Fibroblast of upper back skin (primary cell): ENCODE measurements at regions not wholly inside any gene's neighbourhood (a gene's known extent, or its start where the extent isn't known, plus 50 kb on each side); places are given as distances from the start of the nearest gene placed in this dataset.
"Not testable (repeated sequence)": the region's sequence is repeated elsewhere in the genome, so short reads cannot be mapped to it uniquely, and the experiment has no call there.

Experiments
- DNase-seq: peaks from one replicate; pipeline ENCODE4 v3.0.0-alpha.2; 2013

DNA sequence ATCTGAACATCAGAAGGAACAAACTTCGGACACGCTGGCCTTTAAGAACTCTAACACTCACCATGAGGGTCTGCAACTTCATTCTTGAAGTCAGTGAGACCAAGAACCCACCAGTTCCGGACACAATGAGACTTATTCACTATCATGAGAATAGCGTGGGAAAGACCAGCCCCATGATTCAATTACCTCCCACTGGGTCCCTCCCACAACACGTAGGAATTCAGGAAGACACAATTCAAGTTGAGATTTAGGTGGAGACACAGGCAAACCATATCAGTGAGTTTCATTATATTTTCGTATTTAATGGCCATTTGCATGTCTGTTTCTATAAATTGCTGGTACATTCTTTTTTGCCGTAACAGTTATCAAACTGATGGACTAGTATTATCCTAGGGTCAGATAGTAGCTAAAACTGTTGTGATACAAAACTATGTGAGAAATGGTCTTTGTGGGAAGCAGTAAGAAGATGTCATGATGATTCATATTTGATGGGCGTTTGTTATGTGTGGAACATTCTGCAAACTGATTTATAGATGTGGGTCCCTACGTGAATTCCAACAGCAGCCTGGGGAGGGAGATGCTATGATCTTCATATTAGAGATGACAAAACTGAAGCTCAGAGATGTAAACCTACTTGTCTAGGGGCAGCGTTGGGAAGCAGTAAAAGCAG lies 282.4 kb upstream of the TMEM132C start:
- DNase-seq: peak; percentile 85

DNA sequence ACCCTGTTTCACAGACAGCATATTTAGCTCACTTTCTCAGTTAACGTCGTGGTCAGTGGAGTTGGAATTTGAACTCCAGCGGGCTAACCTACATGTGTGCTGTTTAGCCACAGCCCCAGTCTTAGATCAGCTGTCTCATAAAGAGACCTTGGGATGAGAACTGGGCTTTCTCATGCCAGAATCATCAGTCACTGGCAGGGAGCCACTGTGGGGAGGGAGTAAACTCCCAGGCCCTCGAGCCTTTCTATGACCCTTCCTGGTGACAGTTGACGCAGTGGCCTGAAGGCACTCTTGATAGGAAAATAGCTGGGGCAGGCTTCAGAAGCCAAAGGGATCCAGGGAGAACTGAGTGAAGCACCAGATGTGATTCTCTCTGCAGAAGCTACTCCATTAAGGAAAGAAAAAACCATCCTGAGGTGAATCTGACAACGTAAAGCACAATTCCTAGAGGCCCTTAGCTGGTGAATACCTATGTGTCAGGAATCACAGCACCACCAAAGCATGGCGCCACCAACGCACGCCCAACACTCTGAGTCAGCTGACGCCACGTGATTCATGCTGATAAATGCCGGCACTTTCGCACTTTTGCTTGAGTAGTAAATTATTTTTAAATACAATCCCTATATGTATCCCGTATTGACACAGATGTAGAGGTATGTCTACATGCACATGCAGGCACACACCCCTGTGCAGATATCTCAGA lies 279.6 kb upstream of the TMEM132C start:
- DNase-seq: peak; percentile 79

DNA sequence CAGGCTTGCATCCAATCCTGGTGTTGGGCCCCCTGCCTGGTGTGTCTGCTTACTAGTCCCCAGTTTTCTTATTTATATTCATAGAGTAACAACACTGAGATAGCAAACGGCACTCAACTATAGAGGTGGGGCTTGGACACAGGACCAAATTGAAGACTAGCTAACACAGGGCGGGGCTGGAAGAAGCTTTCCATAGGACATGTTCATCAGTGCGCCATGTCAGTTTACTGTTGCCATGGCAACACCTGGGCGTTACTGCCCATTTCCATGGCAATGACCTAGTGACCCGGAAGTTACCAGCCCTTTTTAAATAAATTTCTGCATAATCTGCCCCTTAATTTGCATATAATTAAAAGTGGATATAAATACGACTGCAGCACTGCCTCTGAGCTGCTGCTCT lies 275.5 kb upstream of the TMEM132C start:
- no peak for DNase-seq

DNA sequence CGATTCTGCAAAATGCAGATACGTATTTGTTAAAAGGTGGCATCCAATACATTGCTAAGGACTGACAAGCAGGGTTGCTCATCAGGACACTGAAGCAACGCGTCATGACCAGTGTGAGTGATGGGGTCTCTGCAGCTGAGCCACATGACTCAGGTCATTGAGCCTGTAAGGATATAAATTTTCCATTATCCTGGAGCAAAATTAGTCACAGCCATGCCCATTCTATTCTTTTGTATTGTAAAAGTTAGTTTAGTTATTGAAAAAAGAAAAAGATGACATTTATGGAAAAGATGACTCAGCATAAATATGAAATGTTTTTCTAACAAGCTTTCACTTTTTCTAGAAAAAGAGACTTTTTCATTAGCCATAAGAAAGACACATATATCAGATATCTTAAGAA lies 268.0 kb upstream of the TMEM132C start:
- peak; percentile 68 for DNase-seq

DNA sequence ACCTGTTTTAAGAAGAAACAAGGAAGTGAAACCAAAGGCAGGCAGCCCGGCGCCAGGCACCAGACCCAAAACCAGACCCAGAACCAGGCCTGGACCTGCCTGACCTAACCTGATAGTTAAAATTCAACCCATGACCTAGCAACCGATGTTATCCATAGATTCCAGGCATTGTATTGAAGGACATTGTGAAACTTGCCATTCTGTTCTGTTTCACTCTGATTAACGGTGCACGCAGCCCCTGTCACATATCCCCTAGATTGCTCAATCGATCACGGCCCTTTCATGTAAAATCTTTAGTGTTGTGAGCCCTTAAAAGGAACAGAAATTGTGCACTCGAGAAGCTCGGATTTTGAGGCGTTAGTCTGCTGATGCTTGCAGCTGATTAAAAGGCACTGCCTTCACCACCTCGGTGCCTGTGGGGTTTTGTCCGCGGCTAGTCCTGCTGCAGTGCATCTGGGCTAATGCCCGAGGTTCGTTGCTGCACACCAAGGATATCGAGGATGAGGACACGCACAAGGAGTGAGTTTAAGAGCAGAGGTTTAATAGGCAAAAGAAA lies 262.5 kb upstream of the TMEM132C start:
- DNase-seq: no peak

DNA sequence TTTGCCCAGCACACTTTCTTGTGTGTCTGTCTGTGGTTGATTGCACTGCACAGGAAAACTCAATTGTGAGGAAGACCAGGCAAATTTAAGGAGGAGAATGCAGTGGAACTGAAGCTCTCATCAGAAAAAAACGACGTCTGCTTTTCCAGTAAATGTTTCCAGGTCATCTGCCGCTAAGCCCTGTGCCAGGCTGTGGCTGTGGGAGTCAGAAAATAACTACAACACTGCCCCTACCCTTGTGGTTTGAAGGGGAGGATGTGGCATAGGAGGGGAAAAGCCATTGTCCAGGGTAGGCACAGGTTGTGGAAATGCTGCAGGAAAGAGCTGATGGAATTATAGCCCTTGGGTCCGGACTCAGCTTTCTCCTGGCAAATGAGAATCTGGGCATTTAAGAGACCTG lies 259.7 kb upstream of the TMEM132C start:
- no peak for DNase-seq

DNA sequence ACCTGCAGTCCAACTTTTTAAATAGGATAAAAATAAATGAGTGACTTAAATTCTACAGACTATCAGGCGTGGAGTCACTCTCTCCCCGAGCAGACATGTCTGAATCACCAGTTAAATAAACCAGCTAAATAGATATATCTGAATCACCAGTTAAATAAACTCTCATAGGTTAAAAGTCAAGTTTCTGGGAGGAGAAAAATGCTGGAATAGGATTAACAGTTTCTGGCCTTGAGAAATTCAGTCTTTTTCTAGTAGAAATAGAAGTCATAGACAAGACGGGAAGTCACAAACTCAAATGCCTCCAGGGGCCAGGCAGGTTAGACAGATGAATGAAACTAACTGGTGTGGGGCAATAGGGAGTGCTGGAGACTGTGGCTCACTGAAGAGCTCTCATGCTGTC lies 258.6 kb upstream of the TMEM132C start:
- DNase-seq: peak; percentile 69

DNA sequence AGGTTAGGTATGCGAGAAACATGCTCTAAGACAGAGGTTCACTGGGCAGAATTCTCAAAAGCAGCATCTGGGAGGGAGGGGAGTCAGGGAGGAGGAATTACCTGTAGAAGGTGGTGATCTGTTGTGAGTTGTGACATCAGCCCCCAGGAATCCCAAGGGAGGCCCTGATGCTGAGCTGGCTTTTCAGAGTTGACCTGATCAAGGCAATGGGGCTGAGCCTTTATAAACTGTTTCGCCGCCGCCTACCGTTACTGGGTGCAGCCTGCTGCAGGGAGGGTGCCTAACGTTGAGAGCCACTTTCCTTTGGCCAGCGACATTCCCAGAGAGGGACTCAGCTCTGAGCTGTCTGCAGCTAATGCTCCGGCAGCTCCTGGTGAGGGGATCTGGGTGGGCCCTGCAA lies 257.9 kb upstream of the TMEM132C start:
- DNase-seq: no peak

DNA sequence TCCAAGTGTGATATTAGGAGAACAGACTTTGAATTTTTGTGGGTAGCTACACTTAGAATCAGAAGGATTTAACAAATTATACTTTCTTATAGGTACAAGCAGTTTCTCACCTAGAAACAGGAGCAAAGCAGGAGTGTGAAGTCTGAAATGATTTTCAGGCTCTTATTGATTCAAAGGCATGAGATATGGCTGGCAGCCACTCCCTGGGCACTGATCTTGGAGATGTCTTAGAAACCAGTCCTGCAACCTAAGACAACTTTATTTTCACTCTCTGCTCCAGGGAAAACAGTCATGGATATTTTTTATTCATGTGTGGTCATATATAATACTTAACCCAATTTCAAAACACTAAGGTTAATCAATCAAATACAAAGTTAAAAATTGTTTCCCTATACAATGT lies 254.9 kb upstream of the TMEM132C start:
- no peak for DNase-seq

DNA sequence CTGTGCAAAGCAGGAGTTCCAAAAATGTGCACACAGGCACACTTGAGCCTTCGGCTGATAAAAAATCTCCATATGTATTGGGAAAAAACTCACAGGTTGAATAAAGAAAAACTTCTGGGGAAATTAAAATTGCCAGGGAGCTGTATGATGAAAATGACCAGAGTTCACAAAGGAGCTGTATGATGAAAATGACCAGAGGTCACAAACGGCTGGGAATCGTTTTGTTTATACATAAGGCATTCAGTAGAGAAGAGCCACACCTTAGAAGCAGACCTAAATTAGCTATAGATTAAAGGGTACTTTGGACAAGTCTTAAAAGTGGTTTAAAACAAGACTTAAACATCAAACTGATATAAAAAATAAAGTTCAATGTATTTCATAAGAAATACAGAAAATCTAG lies 251.7 kb upstream of the TMEM132C start:
- DNase-seq: no peak

DNA sequence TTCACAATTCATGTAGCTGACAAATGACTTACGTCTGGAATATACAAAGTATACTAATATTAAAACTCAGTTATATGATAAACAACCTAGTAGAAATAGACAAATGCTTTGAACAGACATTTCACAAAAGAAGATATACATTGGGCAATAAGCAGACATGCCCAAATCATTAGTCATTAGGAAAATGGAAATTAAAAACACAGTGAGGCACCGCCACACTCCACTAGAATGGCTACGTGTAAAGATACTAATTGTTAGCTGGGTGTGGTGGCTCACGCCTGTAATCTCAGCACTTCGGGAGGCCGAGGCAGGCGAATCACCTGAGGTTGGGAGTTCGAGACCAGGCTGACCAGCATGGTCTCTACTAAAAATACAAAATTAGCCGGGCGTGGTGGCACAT lies 248.9 kb upstream of the TMEM132C start:
- DNase-seq: no peak

DNA sequence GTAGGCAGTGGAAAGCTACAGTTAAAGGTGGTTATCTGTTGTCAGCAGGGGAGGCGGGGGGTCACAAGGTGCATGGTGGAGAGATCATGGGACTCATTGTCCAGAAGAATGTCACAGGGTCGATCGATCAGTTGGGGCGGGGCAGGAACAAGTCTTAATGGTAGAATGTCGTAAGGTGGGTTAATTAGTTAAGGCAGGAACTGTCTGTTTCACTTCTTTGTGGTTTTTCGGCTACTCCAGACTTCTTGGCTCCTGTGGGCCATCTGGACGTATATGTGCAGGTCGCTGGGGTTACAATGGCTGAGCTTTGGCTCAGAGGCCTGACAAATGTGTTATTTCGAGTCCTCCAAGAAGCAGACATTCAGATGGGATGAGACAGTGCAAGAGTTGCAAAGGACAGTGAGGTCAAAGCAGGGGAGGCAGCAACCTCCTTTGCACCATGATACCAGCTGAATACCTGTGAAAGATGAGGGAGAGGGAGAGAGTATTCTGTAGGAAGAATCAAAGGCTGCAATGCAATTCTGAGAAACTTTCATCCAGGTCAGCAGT lies 246.9 kb upstream of the TMEM132C start:
- no peak for DNase-seq

DNA sequence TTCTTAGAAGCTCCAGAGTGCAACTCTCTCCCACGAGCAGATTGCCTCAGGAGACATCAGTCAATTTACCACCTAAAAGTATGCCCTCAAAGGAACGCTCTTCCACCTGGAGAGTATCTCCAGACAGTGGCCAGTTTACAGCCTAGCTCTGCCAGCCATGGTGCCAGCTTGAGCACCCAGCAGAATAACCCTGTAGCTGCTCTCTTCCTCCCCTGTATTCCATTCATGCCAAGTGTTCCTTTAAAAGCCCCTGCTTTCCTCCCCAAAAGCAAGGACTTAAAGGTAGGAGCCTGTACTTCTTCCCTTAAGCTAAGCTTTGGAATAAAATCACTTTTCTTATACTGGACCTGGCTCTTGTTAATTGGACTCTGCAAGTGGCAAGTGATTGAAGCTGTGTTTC lies 245.4 kb upstream of the TMEM132C start:
- no peak for DNase-seq

DNA sequence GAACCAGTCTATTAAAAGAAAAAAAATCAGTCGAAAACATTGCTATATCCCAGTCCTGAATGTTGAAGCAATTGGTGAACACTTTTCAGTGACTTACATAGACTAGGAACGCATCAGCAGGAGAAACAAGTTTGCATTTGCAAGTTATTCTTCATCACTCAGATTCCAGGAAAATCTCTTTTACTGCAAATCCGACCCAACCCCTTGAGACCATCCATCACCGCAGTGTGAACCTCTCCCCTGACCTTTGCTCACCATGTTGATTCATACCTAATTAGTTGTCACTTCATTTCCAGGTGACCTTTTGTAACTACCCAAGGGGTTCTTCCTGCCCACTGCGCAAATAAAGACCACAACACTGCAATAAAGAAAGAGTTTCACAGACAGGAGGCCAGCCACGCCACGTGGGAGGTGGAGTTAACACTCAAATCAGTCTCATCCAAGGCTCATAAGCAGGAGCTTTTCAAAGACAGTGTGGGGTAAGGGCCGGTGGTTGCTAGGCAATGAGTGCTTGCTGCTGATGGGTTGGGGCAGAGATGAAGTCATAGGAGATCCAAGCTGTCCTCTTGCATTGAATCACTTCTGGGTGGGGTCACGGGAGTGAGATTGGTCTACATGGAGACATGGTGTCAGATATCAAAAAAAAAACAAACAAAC lies 241.3 kb upstream of the TMEM132C start:
- peak; percentile 11 for DNase-seq

DNA sequence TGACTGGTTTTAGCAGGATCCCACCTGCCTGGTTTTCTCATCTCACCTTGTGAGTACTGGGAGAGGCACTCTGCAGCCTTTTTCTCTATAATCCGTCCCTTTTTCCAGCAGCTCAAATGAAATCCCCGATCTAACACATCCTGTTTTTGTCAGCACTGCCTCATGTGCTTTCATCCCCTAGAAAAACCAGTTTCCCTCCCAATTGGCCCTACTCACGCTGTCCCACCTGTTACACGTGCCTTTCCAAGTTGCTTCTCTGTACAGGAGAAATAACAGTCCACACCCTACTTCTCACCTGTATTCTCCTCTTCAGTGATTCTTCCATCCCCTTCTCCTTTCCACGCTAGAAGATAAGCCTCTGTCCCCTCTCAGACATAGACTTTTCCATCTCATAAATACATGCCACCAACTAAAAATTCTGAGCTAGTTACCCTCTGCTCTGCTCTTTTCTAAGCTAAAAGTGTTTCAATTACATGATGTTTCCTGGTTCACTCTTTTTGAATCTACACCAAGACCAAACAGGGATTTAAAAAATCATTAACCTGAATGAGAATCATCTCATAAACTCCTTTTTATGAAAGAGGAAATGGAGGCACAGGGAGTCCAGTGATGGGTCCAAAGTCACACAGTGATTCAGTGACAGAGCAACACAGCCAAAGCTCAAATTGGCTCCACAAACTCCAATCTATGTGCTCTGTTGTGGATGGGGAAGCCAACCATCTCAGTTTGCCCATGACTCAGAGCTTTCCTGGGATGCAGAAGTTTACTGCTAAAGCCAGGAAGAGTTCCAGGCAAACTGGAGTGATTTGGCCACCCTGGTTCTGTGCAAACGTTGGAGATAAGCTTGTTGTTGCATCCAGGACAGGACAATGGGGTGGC lies 240.0 kb upstream of the TMEM132C start:
- DNase-seq: no peak

DNA sequence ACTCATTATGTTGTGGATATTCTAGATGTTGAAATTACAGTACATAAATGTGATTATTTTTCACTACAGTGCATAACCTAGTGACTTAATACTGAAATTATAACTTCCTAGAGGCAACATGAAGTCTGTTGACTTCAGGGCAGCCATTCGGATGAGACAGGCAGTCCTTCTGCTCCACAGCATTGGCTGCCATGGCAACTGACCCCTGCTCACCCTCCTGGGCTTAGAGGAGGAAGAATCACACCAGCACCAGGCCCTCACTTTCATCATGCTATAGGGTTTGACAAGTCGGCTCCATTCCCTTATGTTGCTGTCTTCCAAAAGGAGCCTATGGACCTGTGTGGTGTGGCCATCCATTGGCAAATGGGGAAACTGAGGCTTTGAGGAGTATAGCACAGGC lies 233.5 kb upstream of the TMEM132C start:
- no peak for DNase-seq

DNA sequence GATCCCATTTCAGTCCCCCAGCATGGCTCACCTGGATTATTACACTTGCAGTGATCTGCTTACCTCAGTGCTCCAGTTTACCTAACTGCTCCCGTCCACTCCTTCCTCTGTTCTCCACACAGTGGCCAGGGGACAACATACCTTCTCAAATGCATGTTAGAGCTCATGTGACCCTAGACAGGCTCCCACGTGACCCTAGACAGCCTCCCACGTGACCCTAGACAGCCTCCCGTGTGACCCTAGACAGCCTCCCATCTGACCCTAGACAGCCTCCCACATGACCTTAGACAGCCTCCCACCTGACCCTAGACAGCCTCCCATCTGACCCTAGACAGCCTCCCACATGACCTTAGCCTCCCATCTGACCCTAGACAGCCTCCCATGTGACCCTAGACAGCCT lies 226.0 kb upstream of the TMEM132C start:
- DNase-seq: no peak

DNA sequence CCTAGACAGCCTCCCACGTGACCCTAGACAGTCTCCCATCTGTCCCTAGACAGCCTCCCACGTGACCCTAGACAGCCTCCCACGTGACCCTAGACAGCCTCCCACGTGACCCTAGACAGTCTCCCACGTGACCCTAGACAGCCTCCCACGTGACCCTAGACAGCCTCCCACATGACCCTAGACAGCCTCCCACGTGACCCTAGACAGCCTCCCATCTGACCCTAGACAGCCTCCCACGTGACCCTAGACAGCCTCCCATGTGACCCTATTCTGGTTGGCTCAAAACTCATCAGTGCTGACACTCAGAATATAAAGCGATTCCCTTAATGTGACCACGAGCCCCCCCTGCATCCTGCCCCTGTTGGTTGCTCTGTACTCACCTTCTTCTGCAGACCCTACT lies 224.7 kb upstream of the TMEM132C start:
- DNase-seq: not testable (repeated sequence)

DNA sequence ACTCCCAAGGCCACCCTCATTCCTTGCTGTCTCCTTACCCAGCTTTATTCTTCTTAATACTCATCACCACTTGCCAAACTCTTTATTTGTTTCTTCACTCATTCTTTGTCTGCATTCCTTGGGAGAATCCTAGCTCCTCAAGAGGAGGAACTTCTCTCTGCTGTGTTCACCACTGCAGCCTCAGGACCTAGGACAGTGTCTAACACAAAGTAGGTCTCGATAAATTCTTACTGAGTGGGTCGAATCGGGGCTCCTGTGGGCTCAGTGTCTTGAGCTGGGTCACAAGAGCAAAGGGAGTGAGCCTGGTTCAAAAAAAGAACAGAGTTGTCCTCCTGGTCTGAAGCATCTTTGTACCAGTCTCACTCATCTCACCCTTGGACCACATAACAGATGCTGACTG lies 224.1 kb upstream of the TMEM132C start:
- no peak for DNase-seq

DNA sequence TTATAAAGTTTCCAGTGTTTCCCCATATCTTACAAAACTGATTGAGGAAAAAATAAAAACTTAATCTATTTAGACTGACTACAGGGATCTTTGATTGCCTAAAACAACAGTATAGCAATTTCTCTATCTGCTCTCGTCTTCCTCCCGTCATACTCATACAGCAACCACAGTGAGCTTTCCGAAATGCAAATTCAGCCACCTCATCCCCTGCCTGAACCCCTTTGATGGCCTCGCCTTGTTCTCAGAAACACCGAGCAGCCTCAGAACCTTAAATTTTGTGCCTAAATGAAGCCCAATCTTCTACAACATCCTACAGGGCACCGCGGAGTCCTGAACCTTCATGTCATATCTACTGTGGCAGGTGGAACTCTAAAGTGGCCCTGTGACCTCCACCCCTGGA lies 223.7 kb upstream of the TMEM132C start:
- no peak for DNase-seq

DNA sequence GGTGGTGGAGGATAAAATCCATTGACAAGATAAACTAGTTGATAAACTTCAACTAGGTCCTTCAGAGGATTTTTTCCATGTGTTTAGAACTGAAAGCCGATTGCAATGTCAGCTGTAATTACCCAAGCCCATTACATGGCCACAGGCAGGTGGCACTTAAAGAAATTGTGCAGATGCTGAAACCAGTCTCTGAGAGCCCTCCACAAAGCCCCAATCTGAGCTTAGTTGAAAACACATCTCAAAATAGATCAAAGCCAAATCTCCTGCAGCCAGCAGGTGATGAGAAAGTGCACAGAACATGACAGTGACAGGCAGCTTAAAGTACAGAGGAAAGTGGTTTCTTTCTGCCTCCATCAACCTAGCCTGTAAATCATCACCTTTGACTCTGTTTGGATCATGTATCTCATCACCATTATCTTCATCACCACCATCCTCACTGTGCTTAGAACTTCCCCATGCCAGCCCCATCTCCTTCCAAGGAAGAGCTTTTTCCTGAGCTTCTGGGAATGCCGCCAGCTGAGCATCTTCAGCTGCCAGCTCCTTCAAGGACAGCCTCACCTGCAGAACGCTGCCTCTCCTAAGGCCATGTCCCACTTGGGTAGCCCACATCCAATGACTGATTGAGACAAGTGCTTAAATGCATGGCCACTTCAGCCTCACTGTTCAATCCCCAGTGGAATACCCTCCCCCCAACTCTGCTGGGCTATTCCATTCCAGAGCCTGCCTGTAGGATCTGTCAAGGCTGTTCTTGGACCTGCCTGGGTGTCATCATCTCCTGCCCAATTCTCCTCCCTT lies 219.5 kb upstream of the TMEM132C start:
- no peak for DNase-seq

DNA sequence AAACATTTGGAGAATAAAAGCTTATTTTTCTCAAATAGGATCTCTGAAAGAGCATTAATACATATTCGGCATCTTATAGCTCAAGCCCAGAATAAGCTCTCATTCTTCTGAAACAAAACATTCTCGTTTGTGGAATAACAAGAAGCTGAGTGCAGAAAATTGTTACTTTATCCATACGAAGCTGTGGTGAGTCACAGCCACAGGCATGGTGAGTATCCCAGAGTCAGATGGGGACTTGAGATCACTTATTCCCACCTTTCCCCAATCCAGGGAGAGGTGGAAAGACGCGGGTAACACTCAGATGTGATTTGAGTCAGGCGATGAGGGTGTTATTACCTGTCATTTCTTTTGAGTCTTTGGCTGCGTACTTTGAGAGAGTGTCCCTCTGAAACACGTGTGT lies 214.6 kb upstream of the TMEM132C start:
- DNase-seq: peak; percentile 36
